Peyer's patch (tissue), 4 donors: ENCODE measurements at regions not wholly inside any gene's neighbourhood (a gene's known extent, or its start where the extent isn't known, plus 50 kb on each side); places are given as distances from the start of the nearest gene placed in this dataset.

Experiments
- DNase-seq, 3 donors: peaks; one replicate each; pipeline ENCODE4 v3.0.0-alpha.2; 2017 to 2019
- H3K27ac ChIP-seq, 4 donors: fragments of 200-600 bp; sonication (generic); one replicate each; pipeline ENCODE4 v1.5.1; 2016 to 2019
- H3K27me3 ChIP-seq, 2 donors: fragments of 200-600 bp; sonication (generic); one replicate each; pipeline ENCODE4 v1.5.1; 2019
- H3K36me3 ChIP-seq, 3 donors: fragments of 200-600 bp; sonication (generic); one replicate each; pipeline ENCODE4 v1.5.1; 2016 to 2019
- H3K4me1 ChIP-seq, 4 donors: fragments of 200-600 bp; sonication (generic); one replicate each; pipeline ENCODE4 v1.5.1; 2016 to 2019
- H3K4me3 ChIP-seq, 4 donors: fragments of 200-600 bp; sonication (generic); 1 replicate in 3 of 4; 2 replicates in 1 of 4; pipeline ENCODE4 v1.5.1; 2016 to 2019; ENCODE audit warnings: mild to moderate bottlenecking in 1 of 4
- H3K9me3 ChIP-seq, 4 donors: fragments of 200-600 bp; sonication (generic); one replicate each; pipeline ENCODE4 v1.5.1; 2016 to 2019; ENCODE audit warnings: mild to moderate bottlenecking in 1 of 4
- POLR2A ChIP-seq, 2 donors: fragments of 450-650 bp; IDR thresholded peaks; one replicate each; pipeline ENCODE4 v1.5.1; 2017; ENCODE audit warnings: antibody characterized with exemption in 2 of 2, mild to moderate bottlenecking in 2 of 2, moderate library complexity in 2 of 2
- TF ChIP-seq, protein P1 (sequence below), 6 experiments: fragments of 450-650 bp in 4 of 6; fragments of 200-600 bp in 2 of 6; sonication (generic) in 1 of 6; IDR thresholded peaks; one replicate each; pipeline ENCODE4 v1.5.1; 2017 to 2019; ENCODE audit warnings: antibody characterized with exemption in 6 of 6, mild to moderate bottlenecking in 3 of 6, moderate library complexity in 1 of 6

DNA sequence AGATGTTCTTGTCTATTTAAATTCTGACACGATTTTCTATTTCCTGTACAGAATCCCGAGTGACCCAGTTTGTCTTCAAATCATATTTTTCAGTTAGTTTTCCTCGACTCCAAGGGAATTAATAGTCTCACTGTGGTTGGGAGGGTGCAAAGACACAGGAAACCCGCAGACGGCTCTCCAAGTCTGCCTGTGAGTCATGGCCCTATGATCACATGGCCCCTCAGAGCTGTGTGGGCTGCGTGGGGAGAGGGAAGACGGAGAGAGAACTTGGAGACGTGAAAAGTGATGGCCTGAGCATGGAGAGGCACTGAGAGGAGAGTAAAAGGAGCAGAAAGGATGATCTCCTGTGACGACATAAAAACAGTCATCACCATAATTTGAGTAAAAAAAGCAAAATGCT lies 989.9 kb downstream of the DCDC2C start:
- H3K36me3 ChIP-seq = no peaks in the 10 kb centered on the region
- H3K4me1 ChIP-seq = no peaks in the 10 kb centered on the region
- no peak for TF ChIP-seq POLR2A (IDR thresholded peaks at IDR 0.05)
- TF ChIP-seq, protein P1, sequence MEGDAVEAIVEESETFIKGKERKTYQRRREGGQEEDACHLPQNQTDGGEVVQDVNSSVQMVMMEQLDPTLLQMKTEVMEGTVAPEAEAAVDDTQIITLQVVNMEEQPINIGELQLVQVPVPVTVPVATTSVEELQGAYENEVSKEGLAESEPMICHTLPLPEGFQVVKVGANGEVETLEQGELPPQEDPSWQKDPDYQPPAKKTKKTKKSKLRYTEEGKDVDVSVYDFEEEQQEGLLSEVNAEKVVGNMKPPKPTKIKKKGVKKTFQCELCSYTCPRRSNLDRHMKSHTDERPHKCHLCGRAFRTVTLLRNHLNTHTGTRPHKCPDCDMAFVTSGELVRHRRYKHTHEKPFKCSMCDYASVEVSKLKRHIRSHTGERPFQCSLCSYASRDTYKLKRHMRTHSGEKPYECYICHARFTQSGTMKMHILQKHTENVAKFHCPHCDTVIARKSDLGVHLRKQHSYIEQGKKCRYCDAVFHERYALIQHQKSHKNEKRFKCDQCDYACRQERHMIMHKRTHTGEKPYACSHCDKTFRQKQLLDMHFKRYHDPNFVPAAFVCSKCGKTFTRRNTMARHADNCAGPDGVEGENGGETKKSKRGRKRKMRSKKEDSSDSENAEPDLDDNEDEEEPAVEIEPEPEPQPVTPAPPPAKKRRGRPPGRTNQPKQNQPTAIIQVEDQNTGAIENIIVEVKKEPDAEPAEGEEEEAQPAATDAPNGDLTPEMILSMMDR (IDR thresholded peaks at IDR 0.05) = no peak
- peaks cover 0 to under 1% (median 0%) of the 10 kb centered on the region in 4 donors for H3K9me3 ChIP-seq
- H3K4me3 ChIP-seq = no peak overlapping the region
- DNase-seq = no peak
- H3K27me3 ChIP-seq = no peaks in the 10 kb centered on the region
- H3K27ac ChIP-seq = no peak overlapping the region

DNA sequence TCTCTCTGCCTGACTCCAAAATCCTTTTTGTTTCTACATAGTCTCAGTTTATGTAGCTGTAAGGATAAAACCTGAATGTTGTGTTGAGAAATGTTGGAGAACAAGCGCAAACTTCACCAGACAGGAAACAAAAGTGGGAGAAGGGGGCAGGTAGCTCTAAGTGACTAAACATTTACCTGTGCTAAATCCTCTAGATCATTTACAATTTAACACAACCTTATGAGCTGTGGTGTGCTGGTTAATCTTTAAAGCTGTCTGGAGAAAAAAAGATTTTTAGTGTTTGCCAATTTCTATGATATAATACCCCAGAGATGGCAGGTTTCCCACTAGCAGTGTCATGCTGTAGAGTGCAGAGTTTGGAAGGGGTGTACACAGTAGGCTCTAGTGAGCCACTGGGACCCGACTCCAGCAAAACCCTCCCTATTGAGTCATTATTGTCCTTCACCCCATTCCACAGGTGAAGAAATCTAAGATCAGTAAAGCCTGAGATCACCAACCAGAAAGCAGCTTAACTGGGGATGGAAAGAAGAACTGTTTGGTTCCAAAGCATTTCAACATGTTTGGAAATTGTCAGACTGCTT lies 992.0 kb downstream of the DCDC2C start:
- no peak for DNase-seq
- H3K27ac ChIP-seq = no peak overlapping the region
- H3K4me3 ChIP-seq = no peak overlapping the region
- no peaks in the 10 kb centered on the region for H3K4me1 ChIP-seq
- no peaks in the 10 kb centered on the region for H3K36me3 ChIP-seq
- peaks cover 0 to 8% (median 0%) of the 10 kb centered on the region in 4 donors for H3K9me3 ChIP-seq
- TF ChIP-seq, protein P1 (IDR thresholded peaks at IDR 0.05) = no peak
- no peak for TF ChIP-seq POLR2A (IDR thresholded peaks at IDR 0.05)
- no peaks in the 10 kb centered on the region for H3K27me3 ChIP-seq

DNA sequence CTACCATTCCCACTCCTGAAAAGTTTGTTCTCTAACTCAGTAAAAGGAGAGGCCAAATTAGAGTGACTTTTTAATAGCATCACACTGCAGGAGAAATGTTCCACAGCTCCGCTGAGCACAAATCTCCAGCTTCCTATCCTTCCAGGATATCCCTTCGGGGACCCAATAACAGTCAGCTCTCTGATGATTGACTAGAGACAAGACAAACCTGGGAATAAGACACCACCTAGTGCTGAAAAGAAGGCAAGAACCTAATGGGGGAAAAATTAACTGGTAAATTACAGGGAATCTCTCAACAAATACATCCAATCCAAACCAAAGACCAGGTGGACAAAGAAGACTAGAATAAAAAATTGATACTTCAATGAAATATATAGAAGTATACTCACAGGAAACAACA lies 977.1 kb upstream of the SOX11 start:
- no peak for DNase-seq
- Histone ChIP-seq H3K4me1 (no peaks in the 10 kb centered on the region), H3K27me3 (no peaks in the 10 kb centered on the region), H3K4me3 (no peak overlapping the region), H3K36me3 (no peaks in the 10 kb centered on the region), H3K27ac (no peak overlapping the region), H3K9me3 (peaks cover 0 to 8% (median 0%) of the 10 kb centered on the region in 4 donors)
- TF ChIP-seq, protein P1 (IDR thresholded peaks at IDR 0.05) = no peak
- TF ChIP-seq POLR2A (IDR thresholded peaks at IDR 0.05) = no peak

DNA sequence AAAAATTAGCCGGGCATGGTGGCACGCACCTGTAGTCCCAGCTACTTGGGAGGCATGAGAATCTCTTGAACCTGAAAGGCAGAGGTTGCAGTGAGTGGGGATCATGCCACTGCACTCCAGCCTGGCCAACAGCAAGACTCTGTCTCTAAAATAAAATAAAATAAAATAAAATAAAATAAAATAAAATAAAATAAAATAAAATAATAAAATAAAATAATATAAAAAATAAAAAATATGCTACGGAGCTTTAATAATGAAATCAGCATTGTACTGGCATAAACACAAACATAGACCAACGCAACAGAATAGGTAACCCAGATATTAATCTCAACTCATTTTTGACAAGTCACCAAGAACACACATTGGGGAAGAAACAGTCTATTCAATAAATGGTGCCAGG lies 973.4 kb upstream of the SOX11 start:
- Histone ChIP-seq H3K4me1 (no peaks in the 10 kb centered on the region), H3K27ac (no peak overlapping the region), H3K36me3 (no peaks in the 10 kb centered on the region), H3K9me3 (peaks cover 0 to 5% (median 0%) of the 10 kb centered on the region in 4 donors), H3K4me3 (no peak overlapping the region), H3K27me3 (no peaks in the 10 kb centered on the region)
- DNase-seq = no peak
- TF ChIP-seq POLR2A (IDR thresholded peaks at IDR 0.05) = no peak
- TF ChIP-seq, protein P1 (IDR thresholded peaks at IDR 0.05) = no peak

DNA sequence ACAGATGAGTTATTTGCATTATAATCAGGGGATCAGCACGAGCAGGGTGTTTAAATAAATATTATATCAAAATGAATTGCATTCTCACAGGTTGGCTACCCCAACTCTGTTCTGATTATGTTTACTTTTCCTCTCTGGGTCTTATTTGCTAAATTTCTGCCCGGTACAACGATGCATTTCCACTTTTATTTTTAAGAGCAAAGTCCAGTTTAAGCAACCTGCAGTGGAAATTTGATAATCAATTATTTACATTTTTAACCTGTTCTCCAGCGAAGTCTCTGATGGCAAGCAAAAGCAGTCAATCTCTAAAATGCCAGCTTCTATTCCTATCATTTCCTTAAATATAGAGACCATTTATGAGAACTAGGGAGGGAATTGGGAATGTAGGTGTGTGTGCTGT lies 966.6 kb upstream of the SOX11 start:
- no peak for DNase-seq
- H3K27ac ChIP-seq = no peak overlapping the region
- TF ChIP-seq POLR2A (IDR thresholded peaks at IDR 0.05) = no peak
- TF ChIP-seq, protein P1 (IDR thresholded peaks at IDR 0.05) = no peak
- no peak overlapping the region for H3K4me3 ChIP-seq
- no peaks in the 10 kb centered on the region for H3K36me3 ChIP-seq
- H3K9me3 ChIP-seq = peaks cover 0 to 4% (median 0%) of the 10 kb centered on the region in 4 donors
- no peaks in the 10 kb centered on the region for H3K27me3 ChIP-seq
- no peaks in the 10 kb centered on the region for H3K4me1 ChIP-seq

DNA sequence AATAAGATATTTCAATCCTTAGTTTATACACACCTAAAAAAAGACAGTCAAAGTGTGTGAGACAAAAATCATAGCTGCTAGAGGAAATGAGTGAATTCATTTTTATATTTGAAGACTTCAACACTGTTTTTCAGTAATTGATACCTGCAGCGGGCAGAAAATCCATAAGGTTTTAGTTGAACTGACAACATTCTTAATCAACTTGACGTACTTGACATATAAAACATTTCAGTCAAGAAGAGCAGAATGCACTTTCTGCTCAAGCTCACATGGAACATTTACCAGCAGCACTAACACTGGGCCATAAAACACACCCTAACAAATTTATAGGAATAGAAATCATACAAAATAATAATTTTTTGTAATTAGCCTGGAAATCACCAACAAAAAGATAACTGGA lies 959.6 kb upstream of the SOX11 start:
- no peak for DNase-seq
- TF ChIP-seq, protein P1 (IDR thresholded peaks at IDR 0.05) = no peak
- TF ChIP-seq POLR2A (IDR thresholded peaks at IDR 0.05) = no peak
- no peaks in the 10 kb centered on the region for H3K4me1 ChIP-seq

More for the DNA sequence above, 959.6 kb upstream of the SOX11 start:
- no peaks in the 10 kb centered on the region for H3K9me3 ChIP-seq
- H3K27me3 ChIP-seq = no peaks in the 10 kb centered on the region
- no peaks in the 10 kb centered on the region for H3K36me3 ChIP-seq
- no peak overlapping the region for H3K4me3 ChIP-seq
- no peak overlapping the region for H3K27ac ChIP-seq
